H7 (cell line): ENCODE measurements at regions not wholly inside any gene's neighbourhood (a gene's known extent, or its start where the extent isn't known, plus 50 kb on each side); places are given as distances from the start of the nearest gene placed in this dataset.
"Not testable (repeated sequence)": the region's sequence is repeated elsewhere in the genome, so short reads cannot be mapped to it uniquely, and the experiment has no call there.

Source experiments
- DNase-seq: peaks from one replicate; pipeline ENCODE4 v3.0.0; 2012
- H3K27me3 ChIP-seq: 2 replicates; pipeline ENCODE4 v1.6.0; 2011; ENCODE audit warnings: mild to moderate bottlenecking, low read length; ENCODE audit not compliant: control insufficient read depth, insufficient read depth
- H3K36me3 ChIP-seq: replicated peaks from 2 replicates; pipeline ENCODE4 v1.5.1; 2011; ENCODE audit warnings: low read length; ENCODE audit not compliant: control insufficient read depth, insufficient read depth
- H3K4me3 ChIP-seq: 2 replicates; pipeline ENCODE4 v1.5.1; 2011; ENCODE audit warnings: low read depth, mild to moderate bottlenecking, control low read depth, low read length, moderate library complexity; ENCODE audit not compliant: insufficient read depth

GRCh38 chr11:15835788-15836411 lies 520.4 kb downstream of the SOX6 start:
- Histone ChIP-seq H3K36me3 (no peaks in the 10 kb centered on the region), H3K27me3 (no peaks in the 10 kb centered on the region), H3K4me3 (no peak overlapping the region)
- no peak for DNase-seq

- no peak for DNase-seq
- Histone ChIP-seq H3K27me3 (no peaks in the 10 kb centered on the region), H3K4me3 (no peak overlapping the region), H3K36me3 (no peaks in the 10 kb centered on the region)
Measured at GRCh38 chr11:15836795-15837194, 519.6 kb downstream of the SOX6 start.

GRCh38 chr11:15837901-15838489 lies 518.4 kb downstream of the SOX6 start:
- Histone ChIP-seq H3K27me3 (no peaks in the 10 kb centered on the region), H3K4me3 (no peak overlapping the region), H3K36me3 (no peaks in the 10 kb centered on the region)
- no peak for DNase-seq

GRCh38 chr11:15839061-15839460 lies 517.3 kb downstream of the SOX6 start:
- DNase-seq, result no peak
- Histone ChIP-seq H3K4me3 (no peak overlapping the region), H3K36me3 (no peaks in the 10 kb centered on the region), H3K27me3 (no peaks in the 10 kb centered on the region)

GRCh38 chr11:15840966-15841365 lies 515.4 kb downstream of the SOX6 start:
- H3K4me3 ChIP-seq, result no peak overlapping the region
- DNase-seq, result no peak
- no peaks in the 10 kb centered on the region for H3K36me3 ChIP-seq
- no peaks in the 10 kb centered on the region for H3K27me3 ChIP-seq

GRCh38 chr11:15841931-15842740 lies 514.2 kb downstream of the SOX6 start:
- no peak for DNase-seq
- Histone ChIP-seq H3K27me3 (no peaks in the 10 kb centered on the region), H3K4me3 (no peak overlapping the region)

GRCh38 chr11:15843309-15843872 lies 513.0 kb downstream of the SOX6 start:
- Histone ChIP-seq H3K4me3 (no peak overlapping the region), H3K36me3 (no peaks in the 10 kb centered on the region), H3K27me3 (no peaks in the 10 kb centered on the region)
- peak; percentile 15 for DNase-seq

More at GRCh38 chr11:15841931-15842740, 514.2 kb downstream of the SOX6 start:
- H3K36me3 ChIP-seq, result no peaks in the 10 kb centered on the region

- H3K4me3 ChIP-seq, result no peak overlapping the region
- no peaks in the 10 kb centered on the region for H3K36me3 ChIP-seq
- DNase-seq, result peak; percentile 56
- no peaks in the 10 kb centered on the region for H3K27me3 ChIP-seq
Measured at GRCh38 chr11:15845261-15845660, 511.1 kb downstream of the SOX6 start.

GRCh38 chr11:15848631-15849168 lies 507.6 kb downstream of the SOX6 start:
- Histone ChIP-seq H3K36me3 (no peaks in the 10 kb centered on the region), H3K4me3 (no peak overlapping the region), H3K27me3 (no peaks in the 10 kb centered on the region)
- no peak for DNase-seq

- no peak for DNase-seq
- Histone ChIP-seq H3K27me3 (no peaks in the 10 kb centered on the region), H3K4me3 (no peak overlapping the region), H3K36me3 (no peaks in the 10 kb centered on the region)
Measured at GRCh38 chr11:15849257-15849656, 507.1 kb downstream of the SOX6 start.

GRCh38 chr11:15850335-15850734 lies 506.0 kb downstream of the SOX6 start:
- H3K27me3 ChIP-seq, DNase-seq, H3K4me3 ChIP-seq, H3K36me3 ChIP-seq: not testable (repeated sequence)

- H3K27me3 ChIP-seq, result no peaks in the 10 kb centered on the region
- no peak for DNase-seq
- no peak overlapping the region for H3K4me3 ChIP-seq
- no peaks in the 10 kb centered on the region for H3K36me3 ChIP-seq
Measured at GRCh38 chr11:15851051-15851498, 505.3 kb downstream of the SOX6 start.

- Histone ChIP-seq H3K36me3 (no peaks in the 10 kb centered on the region), H3K4me3 (no peak overlapping the region), H3K27me3 (no peaks in the 10 kb centered on the region)
- peak; percentile 32 for DNase-seq
Measured at GRCh38 chr11:15852179-15852578, 504.2 kb downstream of the SOX6 start.

GRCh38 chr11:15854245-15854644 lies 502.1 kb downstream of the SOX6 start:
- Histone ChIP-seq H3K27me3 (no peaks in the 10 kb centered on the region), H3K4me3 (no peak overlapping the region), H3K36me3 (no peaks in the 10 kb centered on the region)
- DNase-seq, result no peak
